Astrocyte (in vitro differentiated cells and primary cell): ENCODE measurements at regions not wholly inside any gene's neighbourhood (a gene's known extent, or its start where the extent isn't known, plus 50 kb on each side); places are given as distances from the start of the nearest gene placed in this dataset.

Source experiments
- EZH2 ChIP-seq: IDR thresholded peaks from 2 replicates; pipeline ENCODE4 v1.6.1; 2012; ENCODE audit warnings: mild to moderate bottlenecking, low read length, inconsistent platforms; ENCODE audit not compliant: insufficient read depth
- TF ChIP-seq, protein P1 (sequence below): IDR thresholded peaks from 2 replicates; pipeline ENCODE4 v1.5.1; 2011; ENCODE audit warnings: low read depth, mild to moderate bottlenecking, inconsistent platforms, low read length, moderate library complexity; ENCODE audit not compliant: insufficient read depth

DNA sequence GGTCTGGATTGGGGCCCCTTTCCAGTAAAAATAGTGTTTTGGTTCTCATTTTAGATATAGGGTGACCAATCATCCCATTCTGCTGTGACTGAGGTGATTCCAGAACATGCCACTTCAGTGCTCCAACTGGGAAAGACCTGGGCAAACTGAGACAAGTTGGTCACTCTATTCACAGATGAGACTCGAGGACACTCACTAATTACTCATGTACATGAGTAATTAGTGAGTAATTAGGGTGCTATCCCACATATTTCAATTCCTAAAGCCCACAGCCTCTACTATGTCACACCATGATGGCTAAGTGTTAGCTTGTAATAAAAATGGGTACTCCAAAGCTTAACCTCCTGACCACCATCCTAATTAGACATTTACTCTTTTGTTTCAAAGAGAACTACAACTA, 86.0 kb downstream of the CBLN4 start:
- TF ChIP-seq, protein P1, sequence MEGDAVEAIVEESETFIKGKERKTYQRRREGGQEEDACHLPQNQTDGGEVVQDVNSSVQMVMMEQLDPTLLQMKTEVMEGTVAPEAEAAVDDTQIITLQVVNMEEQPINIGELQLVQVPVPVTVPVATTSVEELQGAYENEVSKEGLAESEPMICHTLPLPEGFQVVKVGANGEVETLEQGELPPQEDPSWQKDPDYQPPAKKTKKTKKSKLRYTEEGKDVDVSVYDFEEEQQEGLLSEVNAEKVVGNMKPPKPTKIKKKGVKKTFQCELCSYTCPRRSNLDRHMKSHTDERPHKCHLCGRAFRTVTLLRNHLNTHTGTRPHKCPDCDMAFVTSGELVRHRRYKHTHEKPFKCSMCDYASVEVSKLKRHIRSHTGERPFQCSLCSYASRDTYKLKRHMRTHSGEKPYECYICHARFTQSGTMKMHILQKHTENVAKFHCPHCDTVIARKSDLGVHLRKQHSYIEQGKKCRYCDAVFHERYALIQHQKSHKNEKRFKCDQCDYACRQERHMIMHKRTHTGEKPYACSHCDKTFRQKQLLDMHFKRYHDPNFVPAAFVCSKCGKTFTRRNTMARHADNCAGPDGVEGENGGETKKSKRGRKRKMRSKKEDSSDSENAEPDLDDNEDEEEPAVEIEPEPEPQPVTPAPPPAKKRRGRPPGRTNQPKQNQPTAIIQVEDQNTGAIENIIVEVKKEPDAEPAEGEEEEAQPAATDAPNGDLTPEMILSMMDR: no peak
- TF ChIP-seq EZH2: no peak
